ENCODE measurements at regions not wholly inside any gene's neighbourhood (a gene's known extent, or its start where the extent isn't known, plus 50 kb on each side); places are given as distances from the start of the nearest gene placed in this dataset.

- Histone ChIP-seq H3K9me3 (ENCODE audit: control insufficient read depth in 2 of 2, low read length in 2 of 2) (no peaks in the 10 kb centered on the region), H3K4me3 (ENCODE audit: low read depth, low read length) (no peak overlapping the region), H3K4me1 (ENCODE audit: control insufficient read depth, insufficient read depth, low read length, poor library complexity, severe bottlenecking) (no peaks in the 10 kb centered on the region), H3K36me3 (ENCODE audit: control insufficient read depth, insufficient read depth, low read length) (no peaks in the 10 kb centered on the region), H3K27me3 (ENCODE audit: control insufficient read depth, insufficient read depth, low read length) (no peaks in the 10 kb centered on the region), H3K27ac (ENCODE audit: insufficient read depth, low read length, poor library complexity, severe bottlenecking) (no peak overlapping the region)
- Mint-ChIP-seq H3K9me3 (peaks cover 0 to 5% (median 3%) of the 10 kb centered on the region in 7 donors), H3K36me3 (no peaks in the 10 kb centered on the region), H3K27ac (no peak overlapping the region), H3K4me1 (no peaks in the 10 kb centered on the region), H3K27me3 (no peaks in the 10 kb centered on the region), H3K4me3 (no peak overlapping the region)
- ATAC-seq (ENCODE audit: low read depth in 2 of 2) (no peak), DNase-seq (no peak)
Observed at GRCh38 chr13:59144700-59145099, 1019.0 kb downstream of the DIAPH3 start.

- Mint-ChIP-seq H3K27ac (no peak overlapping the region), H3K4me1 (no peaks in the 10 kb centered on the region), H3K4me3 (no peak overlapping the region), H3K36me3 (no peaks in the 10 kb centered on the region), H3K27me3 (no peaks in the 10 kb centered on the region), H3K9me3 (peaks cover 0 to 5% (median 3%) of the 10 kb centered on the region in 7 donors)
- Histone ChIP-seq H3K4me3 (ENCODE audit: low read depth, low read length) (no peak overlapping the region), H3K9me3 (ENCODE audit: control insufficient read depth in 2 of 2, low read length in 2 of 2) (no peaks in the 10 kb centered on the region), H3K4me1 (ENCODE audit: control insufficient read depth, insufficient read depth, low read length, poor library complexity, severe bottlenecking) (no peaks in the 10 kb centered on the region), H3K27ac (ENCODE audit: insufficient read depth, low read length, poor library complexity, severe bottlenecking) (no peak overlapping the region), H3K36me3 (ENCODE audit: control insufficient read depth, insufficient read depth, low read length) (no peaks in the 10 kb centered on the region), H3K27me3 (ENCODE audit: control insufficient read depth, insufficient read depth, low read length) (no peaks in the 10 kb centered on the region)
- no peak for ATAC-seq (ENCODE audit: low read depth in 2 of 2)
- no peak for DNase-seq
Observed at GRCh38 chr13:59145381-59145780, 1018.3 kb downstream of the DIAPH3 start.

- Histone ChIP-seq H3K9me3 (ENCODE audit: control insufficient read depth in 2 of 2, low read length in 2 of 2) (no peaks in the 10 kb centered on the region), H3K36me3 (ENCODE audit: control insufficient read depth, insufficient read depth, low read length) (no peaks in the 10 kb centered on the region), H3K27ac (ENCODE audit: insufficient read depth, low read length, poor library complexity, severe bottlenecking) (no peak overlapping the region), H3K27me3 (ENCODE audit: control insufficient read depth, insufficient read depth, low read length) (no peaks in the 10 kb centered on the region), H3K4me1 (ENCODE audit: control insufficient read depth, insufficient read depth, low read length, poor library complexity, severe bottlenecking) (no peaks in the 10 kb centered on the region), H3K4me3 (ENCODE audit: low read depth, low read length) (no peak overlapping the region)
- ATAC-seq (ENCODE audit: low read depth in 2 of 2): no peak
- Mint-ChIP-seq H3K36me3 (no peaks in the 10 kb centered on the region), H3K4me1 (no peaks in the 10 kb centered on the region), H3K9me3 (peaks cover 0 to 14% (median 3%) of the 10 kb centered on the region in 7 donors), H3K4me3 (no peak overlapping the region), H3K27me3 (no peaks in the 10 kb centered on the region), H3K27ac (no peak overlapping the region)
- no peak for DNase-seq
Observed at GRCh38 chr13:59157181-59157580, 1006.5 kb downstream of the DIAPH3 start.

- Mint-ChIP-seq H3K4me1 (no peaks in the 10 kb centered on the region), H3K36me3 (no peaks in the 10 kb centered on the region), H3K27me3 (no peaks in the 10 kb centered on the region), H3K27ac (no peak overlapping the region), H3K4me3 (no peak overlapping the region), H3K9me3 (peaks cover 0 to 21% (median 2%) of the 10 kb centered on the region in 7 donors)
- H3K36me3 ChIP-seq (ENCODE audit: control insufficient read depth, insufficient read depth, low read length): no peaks in the 10 kb centered on the region
- no peak overlapping the region for H3K4me3 ChIP-seq (ENCODE audit: low read depth, low read length)
- no peak overlapping the region for H3K27ac ChIP-seq (ENCODE audit: insufficient read depth, low read length, poor library complexity, severe bottlenecking)
- H3K27me3 ChIP-seq (ENCODE audit: control insufficient read depth, insufficient read depth, low read length): no peaks in the 10 kb centered on the region
- DNase-seq: no peak
- peaks cover 0 to 2% of the 10 kb centered on the region in 2 experiments for H3K9me3 ChIP-seq (ENCODE audit: control insufficient read depth in 2 of 2, low read length in 2 of 2)
- H3K4me1 ChIP-seq (ENCODE audit: control insufficient read depth, insufficient read depth, low read length, poor library complexity, severe bottlenecking): no peaks in the 10 kb centered on the region
- no peak for ATAC-seq (ENCODE audit: low read depth in 2 of 2)
Observed at GRCh38 chr13:59166174-59166573, 997.6 kb downstream of the DIAPH3 start.

GRCh38 chr13:59172076-59172475, 991.7 kb downstream of the DIAPH3 start:
- H3K36me3 Mint-ChIP-seq: no peaks in the 10 kb centered on the region
- H3K4me1 Mint-ChIP-seq: no peaks in the 10 kb centered on the region
- no peak overlapping the region for H3K4me3 Mint-ChIP-seq
- H3K27me3 Mint-ChIP-seq: no peaks in the 10 kb centered on the region
- Histone ChIP-seq H3K36me3 (ENCODE audit: control insufficient read depth, insufficient read depth, low read length) (no peaks in the 10 kb centered on the region), H3K27ac (ENCODE audit: insufficient read depth, low read length, poor library complexity, severe bottlenecking) (no peak overlapping the region), H3K9me3 (ENCODE audit: control insufficient read depth in 2 of 2, low read length in 2 of 2) (no peaks in the 10 kb centered on the region), H3K4me3 (ENCODE audit: low read depth, low read length) (no peak overlapping the region), H3K4me1 (ENCODE audit: control insufficient read depth, insufficient read depth, low read length, poor library complexity, severe bottlenecking) (no peaks in the 10 kb centered on the region), H3K27me3 (ENCODE audit: control insufficient read depth, insufficient read depth, low read length) (no peaks in the 10 kb centered on the region)
- H3K27ac Mint-ChIP-seq: no peak overlapping the region
- ATAC-seq (ENCODE audit: low read depth in 2 of 2) (no peak), DNase-seq (no peak)
- H3K9me3 Mint-ChIP-seq: peaks cover 0 to 5% (median 1%) of the 10 kb centered on the region in 7 donors

GRCh38 chr13:59176775-59177174, 987.0 kb downstream of the DIAPH3 start:
- Histone ChIP-seq H3K4me1 (ENCODE audit: control insufficient read depth, insufficient read depth, low read length, poor library complexity, severe bottlenecking) (no peaks in the 10 kb centered on the region), H3K27ac (ENCODE audit: insufficient read depth, low read length, poor library complexity, severe bottlenecking) (no peak overlapping the region), H3K9me3 (ENCODE audit: control insufficient read depth in 2 of 2, low read length in 2 of 2) (no peaks in the 10 kb centered on the region), H3K27me3 (ENCODE audit: control insufficient read depth, insufficient read depth, low read length) (no peaks in the 10 kb centered on the region), H3K4me3 (ENCODE audit: low read depth, low read length) (no peak overlapping the region), H3K36me3 (ENCODE audit: control insufficient read depth, insufficient read depth, low read length) (no peaks in the 10 kb centered on the region)
- no peaks in the 10 kb centered on the region for H3K27me3 Mint-ChIP-seq
- ATAC-seq (ENCODE audit: low read depth in 2 of 2) (no peak), DNase-seq (no peak)
- H3K27ac Mint-ChIP-seq: no peak overlapping the region
- no peak overlapping the region for H3K4me3 Mint-ChIP-seq
- no peaks in the 10 kb centered on the region for H3K4me1 Mint-ChIP-seq
- H3K9me3 Mint-ChIP-seq: peaks cover 0 to 2% (median 0%) of the 10 kb centered on the region in 7 donors
- H3K36me3 Mint-ChIP-seq: no peaks in the 10 kb centered on the region

GRCh38 chr13:59178344-59178743, 985.4 kb downstream of the DIAPH3 start:
- Histone ChIP-seq H3K27me3 (ENCODE audit: control insufficient read depth, insufficient read depth, low read length) (no peaks in the 10 kb centered on the region), H3K9me3 (ENCODE audit: control insufficient read depth in 2 of 2, low read length in 2 of 2) (no peaks in the 10 kb centered on the region), H3K4me3 (ENCODE audit: low read depth, low read length) (no peak overlapping the region), H3K27ac (ENCODE audit: insufficient read depth, low read length, poor library complexity, severe bottlenecking) (no peak overlapping the region), H3K4me1 (ENCODE audit: control insufficient read depth, insufficient read depth, low read length, poor library complexity, severe bottlenecking) (no peaks in the 10 kb centered on the region), H3K36me3 (ENCODE audit: control insufficient read depth, insufficient read depth, low read length) (no peaks in the 10 kb centered on the region)
- no peaks in the 10 kb centered on the region for H3K36me3 Mint-ChIP-seq
- H3K4me3 Mint-ChIP-seq: no peak overlapping the region
- H3K27ac Mint-ChIP-seq: no peak overlapping the region
- DNase-seq: no peak
- no peaks in the 10 kb centered on the region for H3K4me1 Mint-ChIP-seq
- peaks cover 0 to 4% (median 0%) of the 10 kb centered on the region in 7 donors for H3K9me3 Mint-ChIP-seq
- no peak for ATAC-seq (ENCODE audit: low read depth in 2 of 2)
- no peaks in the 10 kb centered on the region for H3K27me3 Mint-ChIP-seq

GRCh38 chr13:59182241-59182640, 981.5 kb downstream of the DIAPH3 start:
- no peak overlapping the region for H3K4me3 Mint-ChIP-seq
- H3K9me3 Mint-ChIP-seq: peaks cover 0 to 8% (median 3%) of the 10 kb centered on the region in 7 donors
- no peaks in the 10 kb centered on the region for H3K27me3 ChIP-seq (ENCODE audit: control insufficient read depth, insufficient read depth, low read length)
- H3K27ac ChIP-seq (ENCODE audit: insufficient read depth, low read length, poor library complexity, severe bottlenecking): no peak overlapping the region
- H3K36me3 Mint-ChIP-seq: no peaks in the 10 kb centered on the region
- no peaks in the 10 kb centered on the region for H3K4me1 Mint-ChIP-seq
- no peak overlapping the region for H3K27ac Mint-ChIP-seq
- ATAC-seq (ENCODE audit: low read depth in 2 of 2) (no peak), DNase-seq (no peak)
- H3K9me3 ChIP-seq (ENCODE audit: control insufficient read depth in 2 of 2, low read length in 2 of 2): no peaks in the 10 kb centered on the region
- H3K27me3 Mint-ChIP-seq: no peaks in the 10 kb centered on the region
- H3K4me3 ChIP-seq (ENCODE audit: low read depth, low read length): no peak overlapping the region
- no peaks in the 10 kb centered on the region for H3K36me3 ChIP-seq (ENCODE audit: control insufficient read depth, insufficient read depth, low read length)
- no peaks in the 10 kb centered on the region for H3K4me1 ChIP-seq (ENCODE audit: control insufficient read depth, insufficient read depth, low read length, poor library complexity, severe bottlenecking)
